ENCODE measurements at regions not wholly inside any gene's neighbourhood (a gene's known extent, or its start where the extent isn't known, plus 50 kb on each side); places are given as distances from the start of the nearest gene placed in this dataset.

GRCh38 chr3:162799910-162800309, 1303.3 kb downstream of the OTOL1 start:
- no peak for TF ChIP-seq SRSF9 (IDR thresholded peaks at IDR 0.05; ENCODE audit: borderline replicate concordance, insufficient read depth, low read depth, low read length, poor library complexity, severe bottlenecking)
- TF ChIP-seq EHMT2 (IDR thresholded peaks at IDR 0.05; ENCODE audit: borderline replicate concordance, low read depth, low read length), result no peak
- TF ChIP-seq CTCF (CRISPR knock-in tag; IDR thresholded peaks at IDR 0.05), result no peak
- no peak for TF ChIP-seq SIN3B (IDR thresholded peaks at IDR 0.05; ENCODE audit: low read length)
- TF ChIP-seq ZNF501 (CRISPR knock-in tag; IDR thresholded peaks at IDR 0.05), result no peak
- no peak for TF ChIP-seq GABPA (IDR thresholded peaks at IDR 0.05; ENCODE audit: low read depth, low read length)
- TF ChIP-seq GABPA (CRISPR knock-in tag; IDR thresholded peaks at IDR 0.05; ENCODE audit: low read depth), result no peak
- TF ChIP-seq JUND (CRISPR knock-in tag; IDR thresholded peaks at IDR 0.05), result no peak
- TF ChIP-seq KLF13 (CRISPR knock-in tag; IDR thresholded peaks at IDR 0.05), result no peak
- no peak for TF ChIP-seq ZNF234 (CRISPR knock-in tag; conservative IDR thresholded peaks at IDR 0.05)

Data from HepG2 (cell line).